Activated effector memory CD4-positive, alpha-beta T cell treated with anti-CD3 and anti-CD28 coated beads, Interleukin-2, amount 50 U/mL, for 16 hours (primary cell): ENCODE measurements at regions not wholly inside any gene's neighbourhood (a gene's known extent, or its start where the extent isn't known, plus 50 kb on each side); places are given as distances from the start of the nearest gene placed in this dataset.

Source experiments
- DNase-seq: peaks from one replicate; pipeline ENCODE4 v3.0.0-alpha.2; 2020

GRCh38 chr10:43945908-43946307 lies 297.2 kb upstream of the ZNF32 start:
- no peak for DNase-seq

GRCh38 chr10:43945094-43945730 lies 296.5 kb upstream of the ZNF32 start:
- no peak for DNase-seq

- no peak for DNase-seq
These were observed 295.9 kb upstream of the ZNF32 start for GRCh38 chr10:43944381-43945093.

GRCh38 chr10:43943818-43944360 lies 295.2 kb upstream of the ZNF32 start:
- no peak for DNase-seq

GRCh38 chr10:43943119-43943817 lies 294.6 kb upstream of the ZNF32 start:
- no peak for DNase-seq

GRCh38 chr10:43942096-43942850 lies 293.6 kb upstream of the ZNF32 start:
- DNase-seq, result no peak

GRCh38 chr10:43940898-43941837 lies 292.5 kb upstream of the ZNF32 start:
- DNase-seq, result no peak

GRCh38 chr10:43939939-43940820 lies 291.5 kb upstream of the ZNF32 start:
- DNase-seq, result no peak

GRCh38 chr10:43939389-43939938 lies 290.8 kb upstream of the ZNF32 start:
- no peak for DNase-seq

GRCh38 chr10:43938810-43939209 lies 290.1 kb upstream of the ZNF32 start:
- no peak for DNase-seq

GRCh38 chr10:43931308-43931930 lies 282.7 kb upstream of the ZNF32 start:
- no peak for DNase-seq

GRCh38 chr10:43930777-43931176 lies 282.1 kb upstream of the ZNF32 start:
- DNase-seq, result no peak

GRCh38 chr10:43930243-43930642 lies 281.6 kb upstream of the ZNF32 start:
- DNase-seq, result no peak

- DNase-seq, result no peak
These were observed 280.4 kb upstream of the ZNF32 start for GRCh38 chr10:43929122-43929521.

GRCh38 chr10:43928425-43928968 lies 279.8 kb upstream of the ZNF32 start:
- no peak for DNase-seq

- DNase-seq, result no peak
These were observed 278.3 kb upstream of the ZNF32 start for GRCh38 chr10:43926875-43927406.

GRCh38 chr10:43926371-43926770 lies 277.7 kb upstream of the ZNF32 start:
- DNase-seq, result no peak

GRCh38 chr10:43925793-43926192 lies 277.1 kb upstream of the ZNF32 start:
- DNase-seq, result no peak

- DNase-seq, result no peak
These were observed 274.6 kb upstream of the ZNF32 start for GRCh38 chr10:43923328-43923727.
